Calu3 (cell line): ENCODE measurements at regions not wholly inside any gene's neighbourhood (a gene's known extent, or its start where the extent isn't known, plus 50 kb on each side); places are given as distances from the start of the nearest gene placed in this dataset.
A peak's percentile ranks its signal among the peaks of the same experiment; 100 is the strongest.

Experiments
- BruUV-seq: library from RNA; stranded (reverse); fragments of 400-500 nt; replicated peaks from 2 replicates; lab custom pipeline; 2021; lab: Mats Ljungman, UMichigan
- CTCF ChIA-PET: fragments of 300-600 bp; sonication (Branson Sonifier 250); formaldehyde crosslinking; loops from one replicate; lab custom pipeline; 2022; ENCODE audit warnings: antibody characterized with exemption; lab: Charles Lee
- DNase-seq: peaks from one replicate; pipeline ENCODE4 v3.0.0; 2022
- H3K27ac Mint-ChIP-seq: one replicate; pipeline ENCODE4 v1.8.0; 2022; ENCODE audit warnings: mixed read lengths; ENCODE audit not compliant: unreplicated experiment
- H3K27me3 Mint-ChIP-seq: one replicate; pipeline ENCODE4 v1.8.0; 2022; ENCODE audit warnings: mixed read lengths; ENCODE audit not compliant: unreplicated experiment
- H3K36me3 Mint-ChIP-seq: one replicate; pipeline ENCODE4 v1.8.0; 2022; ENCODE audit warnings: mild to moderate bottlenecking, moderate library complexity, mixed read lengths; ENCODE audit not compliant: insufficient read depth, unreplicated experiment
- H3K4me1 Mint-ChIP-seq: one replicate; pipeline ENCODE4 v1.8.0; 2022; ENCODE audit warnings: mild to moderate bottlenecking, low read depth, mixed read lengths; ENCODE audit not compliant: unreplicated experiment
- H3K4me3 Mint-ChIP-seq: one replicate; pipeline ENCODE4 v1.8.0; 2022; ENCODE audit warnings: mild to moderate bottlenecking, low read depth, moderate library complexity, mixed read lengths; ENCODE audit not compliant: unreplicated experiment
- H3K9me3 Mint-ChIP-seq: one replicate; pipeline ENCODE4 v1.8.0; 2022; ENCODE audit warnings: low read depth, mixed read lengths; ENCODE audit not compliant: unreplicated experiment
- CTCF ChIP-seq: fragments of 200-600 bp; IDR thresholded peaks from one replicate; pipeline ENCODE4 v1.8.0; 2022; ENCODE audit warnings: antibody characterized with exemption; ENCODE audit not compliant: unreplicated experiment
- intact Hi-C: fragments of 100-400 bp; cut with micrococcal nuclease; formaldehyde crosslinking; loops from one replicate; pipeline ENCODE4 v1.10.0; 2022; ENCODE audit not compliant: unreplicated experiment

- Mint-ChIP-seq H3K4me1 (peaks cover 8% of the 10 kb centered on the region), H3K4me3 (peak overlapping the region; percentile 39), H3K9me3 (no peaks in the 10 kb centered on the region), H3K27ac (no peak overlapping the region), H3K36me3 (no peaks in the 10 kb centered on the region), H3K27me3 (peaks cover 72% of the 10 kb centered on the region)
- CTCF ChIA-PET, result no interaction called here
- BruUV-seq, result no TSS peak
- no peak for TF ChIP-seq CTCF
- intact Hi-C loops, result no loop called here
- no peak for DNase-seq
Measured at GRCh38 chr11:119855066-119855465, 126.1 kb upstream of the NECTIN1 start.

GRCh38 chr11:119854521-119854920 lies 125.5 kb upstream of the NECTIN1 start:
- BruUV-seq, result no TSS peak
- peak overlapping the region; percentile 39 for H3K4me3 Mint-ChIP-seq
- peaks cover 67% of the 10 kb centered on the region for H3K27me3 Mint-ChIP-seq
- no peak for TF ChIP-seq CTCF
- DNase-seq, result no peak
- H3K9me3 Mint-ChIP-seq, result no peaks in the 10 kb centered on the region
- no peaks in the 10 kb centered on the region for H3K36me3 Mint-ChIP-seq
- intact Hi-C loops, result no loop called here
- CTCF ChIA-PET, result no interaction called here
- H3K4me1 Mint-ChIP-seq, result peaks cover 8% of the 10 kb centered on the region
- H3K27ac Mint-ChIP-seq, result no peak overlapping the region

- Mint-ChIP-seq H3K4me3 (no peak overlapping the region), H3K9me3 (no peaks in the 10 kb centered on the region), H3K36me3 (no peaks in the 10 kb centered on the region), H3K4me1 (peaks cover 8% of the 10 kb centered on the region), H3K27ac (no peak overlapping the region), H3K27me3 (peaks cover 59% of the 10 kb centered on the region)
- CTCF ChIA-PET, result no interaction called here
- no peak for DNase-seq
- no TSS peak for BruUV-seq
- intact Hi-C loops, result no loop called here
- no peak for TF ChIP-seq CTCF
Measured at GRCh38 chr11:119853581-119854360, 124.8 kb upstream of the NECTIN1 start.

GRCh38 chr11:119852741-119853140 lies 123.7 kb upstream of the NECTIN1 start:
- intact Hi-C loops, result no loop called here
- CTCF ChIA-PET, result no interaction called here
- peaks cover 49% of the 10 kb centered on the region for H3K27me3 Mint-ChIP-seq
- H3K4me1 Mint-ChIP-seq, result peaks cover 8% of the 10 kb centered on the region
- no peaks in the 10 kb centered on the region for H3K9me3 Mint-ChIP-seq
- BruUV-seq, result no TSS peak
- TF ChIP-seq CTCF, result no peak
- no peak for DNase-seq
- no peaks in the 10 kb centered on the region for H3K36me3 Mint-ChIP-seq
- no peak overlapping the region for H3K4me3 Mint-ChIP-seq
- H3K27ac Mint-ChIP-seq, result no peak overlapping the region
